ENCODE measurements at regions not wholly inside any gene's neighbourhood (a gene's known extent, or its start where the extent isn't known, plus 50 kb on each side); places are given as distances from the start of the nearest gene placed in this dataset.

DNA sequence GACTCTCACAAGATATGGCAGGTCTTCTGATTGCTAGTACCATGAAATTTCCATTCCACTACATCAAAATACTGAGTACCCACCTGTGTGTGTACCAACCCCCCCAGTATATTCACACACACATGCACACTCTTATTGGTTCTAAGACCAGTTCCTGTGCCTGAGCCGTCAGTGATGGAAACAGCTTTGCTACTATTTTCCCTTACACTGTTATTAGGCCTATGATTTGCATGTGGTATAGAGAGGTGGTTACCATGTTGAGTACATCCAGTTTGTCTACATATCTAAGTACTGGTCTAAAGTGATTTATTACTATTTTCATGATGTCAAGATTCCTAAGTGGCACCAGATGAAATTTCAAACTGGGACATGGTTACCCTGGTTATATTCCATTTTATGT, 459.9 kb downstream of the BCKDHB start:
- no peaks in the 10 kb centered on the region for H3K27me3 ChIP-seq (ENCODE audit: insufficient read depth, low read length)
- H3K9ac ChIP-seq (ENCODE audit: low read length): no peak overlapping the region
- no peaks in the 10 kb centered on the region for H3K9me3 ChIP-seq (ENCODE audit: low read length)
- H3F3A ChIP-seq (ENCODE audit: insufficient read depth, low read length): no peaks in the 10 kb centered on the region
- no peak overlapping the region for H3K4me3 ChIP-seq (ENCODE audit: low read depth, low read length, poor library complexity, severe bottlenecking)
- H2AFZ ChIP-seq (ENCODE audit: low read length): no peak overlapping the region
- peaks cover 7% of the 10 kb centered on the region for H3K4me1 ChIP-seq (ENCODE audit: insufficient read depth, low read length, severe bottlenecking)
- no peaks in the 10 kb centered on the region for H4K20me1 ChIP-seq (ENCODE audit: insufficient read depth, low read length)
- H3K79me2 ChIP-seq (ENCODE audit: insufficient read depth, low read length): no peaks in the 10 kb centered on the region
- TF ChIP-seq, protein P1, sequence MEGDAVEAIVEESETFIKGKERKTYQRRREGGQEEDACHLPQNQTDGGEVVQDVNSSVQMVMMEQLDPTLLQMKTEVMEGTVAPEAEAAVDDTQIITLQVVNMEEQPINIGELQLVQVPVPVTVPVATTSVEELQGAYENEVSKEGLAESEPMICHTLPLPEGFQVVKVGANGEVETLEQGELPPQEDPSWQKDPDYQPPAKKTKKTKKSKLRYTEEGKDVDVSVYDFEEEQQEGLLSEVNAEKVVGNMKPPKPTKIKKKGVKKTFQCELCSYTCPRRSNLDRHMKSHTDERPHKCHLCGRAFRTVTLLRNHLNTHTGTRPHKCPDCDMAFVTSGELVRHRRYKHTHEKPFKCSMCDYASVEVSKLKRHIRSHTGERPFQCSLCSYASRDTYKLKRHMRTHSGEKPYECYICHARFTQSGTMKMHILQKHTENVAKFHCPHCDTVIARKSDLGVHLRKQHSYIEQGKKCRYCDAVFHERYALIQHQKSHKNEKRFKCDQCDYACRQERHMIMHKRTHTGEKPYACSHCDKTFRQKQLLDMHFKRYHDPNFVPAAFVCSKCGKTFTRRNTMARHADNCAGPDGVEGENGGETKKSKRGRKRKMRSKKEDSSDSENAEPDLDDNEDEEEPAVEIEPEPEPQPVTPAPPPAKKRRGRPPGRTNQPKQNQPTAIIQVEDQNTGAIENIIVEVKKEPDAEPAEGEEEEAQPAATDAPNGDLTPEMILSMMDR (IDR thresholded peaks at IDR 0.05; ENCODE audit: low read length): no peak
- TF ChIP-seq EZH2 (IDR thresholded peaks at IDR 0.05; ENCODE audit: borderline replicate concordance, low read length): no peak
- no peaks in the 10 kb centered on the region for H3K36me3 ChIP-seq (ENCODE audit: insufficient read depth, low read length)
- no peak overlapping the region for H3K27ac ChIP-seq (ENCODE audit: low read depth, low read length, poor library complexity, severe bottlenecking)
- no peak overlapping the region for H3K4me2 ChIP-seq (ENCODE audit: low read length)
- no peaks in the 10 kb centered on the region for H3K9me2 ChIP-seq (ENCODE audit: low read depth, low read length)

DNA sequence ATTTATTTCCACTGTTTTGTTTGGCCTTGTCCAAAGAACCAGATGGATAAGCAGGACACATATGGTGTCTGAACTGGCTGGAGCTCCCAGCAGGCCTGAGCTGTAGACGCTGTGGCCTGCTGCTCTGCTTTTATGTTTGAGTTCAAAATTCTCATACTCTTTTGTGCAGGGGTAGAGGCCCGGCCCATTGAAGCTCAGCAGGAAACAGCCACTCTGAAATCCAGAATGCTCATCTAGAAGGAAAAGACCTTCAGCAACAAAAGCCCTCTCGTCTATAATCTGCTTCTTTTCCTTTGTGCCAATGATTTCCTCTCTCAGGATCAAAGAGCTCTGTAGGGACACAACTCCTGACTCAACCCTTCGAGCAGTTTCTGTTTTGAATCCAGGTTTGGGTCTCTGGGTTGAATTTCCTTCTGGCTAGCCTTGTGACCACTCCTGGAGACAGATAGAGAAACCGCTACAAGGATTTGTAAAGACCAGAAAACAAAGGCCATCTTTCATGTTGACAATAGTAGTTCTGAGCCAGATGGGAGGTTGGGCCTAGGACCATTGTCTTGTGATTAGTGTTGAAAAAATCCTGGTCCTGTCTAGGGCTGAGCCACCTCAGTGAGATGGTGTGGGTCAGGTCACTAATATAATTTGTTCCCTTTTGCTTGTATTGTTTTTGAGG, 446.7 kb downstream of the BCKDHB start:
- H3K4me3 ChIP-seq (ENCODE audit: low read depth, low read length, poor library complexity, severe bottlenecking): no peak overlapping the region

DNA sequence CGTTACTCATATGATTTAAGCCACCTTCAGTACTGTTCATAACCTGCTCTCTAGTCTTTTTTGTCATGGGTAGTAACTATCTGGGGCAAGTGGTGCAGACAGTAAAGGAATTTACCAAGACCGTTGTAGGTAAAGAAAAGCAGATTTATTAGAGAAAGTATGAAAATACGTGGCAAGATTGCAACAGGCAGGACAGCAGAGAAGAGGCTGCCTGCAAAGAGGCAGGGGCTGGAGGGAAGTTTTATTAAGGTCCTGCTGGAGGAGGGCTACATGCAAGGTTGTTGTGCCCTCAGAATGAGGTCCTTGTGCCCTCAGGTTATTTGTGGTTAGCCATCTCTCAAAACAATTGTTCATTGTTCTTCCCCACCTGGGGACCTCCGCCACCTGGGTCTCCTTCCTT, 444.3 kb downstream of the BCKDHB start:
- Histone ChIP-seq H4K20me1 (ENCODE audit: insufficient read depth, low read length) (no peaks in the 10 kb centered on the region), H3K27ac (ENCODE audit: low read depth, low read length, poor library complexity, severe bottlenecking) (no peak overlapping the region), H3K9me3 (ENCODE audit: low read length) (no peaks in the 10 kb centered on the region), H3K9ac (ENCODE audit: low read length) (no peak overlapping the region), H3K27me3 (ENCODE audit: insufficient read depth, low read length) (no peaks in the 10 kb centered on the region), H3K9me2 (ENCODE audit: low read depth, low read length) (no peaks in the 10 kb centered on the region), H2AFZ (ENCODE audit: low read length) (no peak overlapping the region), H3F3A (ENCODE audit: insufficient read depth, low read length) (no peaks in the 10 kb centered on the region), H3K4me1 (ENCODE audit: insufficient read depth, low read length, severe bottlenecking) (no peaks in the 10 kb centered on the region), H3K4me3 (ENCODE audit: low read depth, low read length, poor library complexity, severe bottlenecking) (no peak overlapping the region), H3K4me2 (ENCODE audit: low read length) (no peak overlapping the region), H3K36me3 (ENCODE audit: insufficient read depth, low read length) (no peaks in the 10 kb centered on the region), H3K79me2 (ENCODE audit: insufficient read depth, low read length) (no peaks in the 10 kb centered on the region)
- TF ChIP-seq, protein P1 (IDR thresholded peaks at IDR 0.05; ENCODE audit: low read length): no peak
- no peak for TF ChIP-seq EZH2 (IDR thresholded peaks at IDR 0.05; ENCODE audit: borderline replicate concordance, low read length)

More for the DNA sequence above, 446.7 kb downstream of the BCKDHB start:
- H2AFZ ChIP-seq (ENCODE audit: low read length): no peak overlapping the region
- H3K9ac ChIP-seq (ENCODE audit: low read length): no peak overlapping the region
- H3K36me3 ChIP-seq (ENCODE audit: insufficient read depth, low read length): no peaks in the 10 kb centered on the region
- H4K20me1 ChIP-seq (ENCODE audit: insufficient read depth, low read length): no peaks in the 10 kb centered on the region
- TF ChIP-seq EZH2 (IDR thresholded peaks at IDR 0.05; ENCODE audit: borderline replicate concordance, low read length): no peak
- TF ChIP-seq, protein P1 (IDR thresholded peaks at IDR 0.05; ENCODE audit: low read length): no peak
- H3K27me3 ChIP-seq (ENCODE audit: insufficient read depth, low read length): no peaks in the 10 kb centered on the region
- no peaks in the 10 kb centered on the region for H3K9me2 ChIP-seq (ENCODE audit: low read depth, low read length)
- no peaks in the 10 kb centered on the region for H3F3A ChIP-seq (ENCODE audit: insufficient read depth, low read length)
- no peak overlapping the region for H3K27ac ChIP-seq (ENCODE audit: low read depth, low read length, poor library complexity, severe bottlenecking)
- no peaks in the 10 kb centered on the region for H3K4me1 ChIP-seq (ENCODE audit: insufficient read depth, low read length, severe bottlenecking)
- no peak overlapping the region for H3K4me2 ChIP-seq (ENCODE audit: low read length)
- H3K79me2 ChIP-seq (ENCODE audit: insufficient read depth, low read length): no peaks in the 10 kb centered on the region
- H3K9me3 ChIP-seq (ENCODE audit: low read length): no peaks in the 10 kb centered on the region

Measured in OCI-LY1 (cell line).